Activated naive CD4-positive, alpha-beta T cell treated with Interleukin-2 at 50 U/mL for 16 hours (primary cell): ENCODE measurements at regions not wholly inside any gene's neighbourhood (a gene's known extent, or its start where the extent isn't known, plus 50 kb on each side); places are given as distances from the start of the nearest gene placed in this dataset.

Experiments used
- DNase-seq: peaks from one replicate; pipeline ENCODE4 v3.0.0-alpha.2; 2020

- DNase-seq, result no peak
Observed at GRCh38 chr4:164439037-164439436, 314.9 kb upstream of the SMIM31 start.

- DNase-seq, result no peak
Observed at GRCh38 chr4:164440199-164440598, 313.7 kb upstream of the SMIM31 start.

DNA sequence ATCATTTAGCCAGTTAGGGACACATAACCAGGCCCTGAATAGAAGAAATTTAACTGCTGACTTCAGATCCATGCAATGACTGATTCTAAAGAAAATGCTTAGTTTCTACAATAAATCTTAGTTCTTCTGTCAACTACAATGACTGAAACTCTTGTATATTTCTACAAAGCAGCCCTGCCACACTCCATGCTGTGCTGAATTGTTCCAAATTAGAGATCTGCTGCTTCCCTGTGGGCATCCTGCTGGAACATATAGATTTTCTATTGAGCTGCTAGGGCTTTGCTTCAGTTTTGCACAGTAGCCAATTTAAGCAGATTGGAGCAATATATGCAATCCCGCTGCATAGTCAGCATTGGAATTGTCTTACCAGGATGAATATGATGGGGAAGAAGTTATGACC, 312.8 kb upstream of the SMIM31 start:
- DNase-seq, result no peak

- no peak for DNase-seq
Observed at GRCh38 chr4:164442180-164442579, 311.8 kb upstream of the SMIM31 start.

DNA sequence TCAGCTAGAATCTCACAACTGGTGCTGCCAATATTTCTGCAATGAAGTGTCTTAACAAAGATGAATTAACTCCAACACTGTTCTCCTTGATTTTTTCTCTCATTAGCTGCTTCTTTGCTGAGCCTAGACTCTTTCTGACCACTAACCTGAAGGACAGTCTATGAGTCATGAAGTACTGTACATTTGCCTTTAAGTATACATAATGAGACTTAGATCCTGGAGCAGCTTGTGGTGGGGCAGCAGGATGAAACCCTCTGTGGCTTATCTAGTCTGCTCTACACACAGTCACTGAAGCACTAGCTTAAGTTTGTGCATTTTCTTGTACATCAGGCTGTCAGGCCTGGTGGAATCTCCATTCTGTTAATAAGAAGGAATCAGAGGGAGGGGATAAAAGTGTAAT, 307.4 kb upstream of the SMIM31 start:
- no peak for DNase-seq

- no peak for DNase-seq
Observed at GRCh38 chr4:164461901-164462300, 292.0 kb upstream of the SMIM31 start.

DNA sequence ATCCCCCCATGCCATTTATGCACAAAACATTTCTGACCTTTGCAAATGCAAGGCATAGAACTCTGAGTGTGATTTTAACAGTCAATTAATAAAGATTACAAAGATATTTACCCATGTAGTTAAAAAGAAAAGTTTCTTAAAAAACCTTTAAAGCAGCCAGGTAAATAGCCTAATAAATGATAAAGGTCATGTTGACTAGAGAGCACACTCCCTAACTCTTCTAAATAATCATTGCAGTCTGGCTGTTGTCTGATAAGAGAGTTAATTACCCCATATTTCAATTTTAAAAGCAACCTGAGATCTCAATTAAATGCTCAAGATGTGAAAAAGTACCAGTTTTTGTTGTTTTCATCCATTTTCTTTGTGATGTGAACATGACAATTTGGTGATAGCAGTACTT, 291.5 kb upstream of the SMIM31 start:
- DNase-seq, result no peak

DNA sequence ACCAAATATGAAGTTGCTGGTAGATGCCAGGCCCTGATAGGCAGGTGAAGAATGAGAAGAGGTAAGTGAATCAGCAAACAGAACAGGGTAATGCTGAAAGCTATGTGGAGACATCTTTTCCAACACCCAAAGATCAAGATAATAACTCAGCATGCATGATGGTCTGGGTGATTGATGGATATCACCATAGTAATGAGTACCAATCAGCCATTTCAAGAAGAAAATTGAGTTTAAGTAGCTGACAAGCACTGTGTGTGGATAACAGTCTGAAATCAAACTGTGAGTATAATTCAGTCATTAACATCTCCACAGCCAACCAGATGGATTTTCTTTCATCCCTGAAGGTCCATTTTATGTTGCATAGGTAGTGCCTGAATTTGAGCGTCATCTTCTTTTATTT, 289.6 kb upstream of the SMIM31 start:
- no peak for DNase-seq

DNA sequence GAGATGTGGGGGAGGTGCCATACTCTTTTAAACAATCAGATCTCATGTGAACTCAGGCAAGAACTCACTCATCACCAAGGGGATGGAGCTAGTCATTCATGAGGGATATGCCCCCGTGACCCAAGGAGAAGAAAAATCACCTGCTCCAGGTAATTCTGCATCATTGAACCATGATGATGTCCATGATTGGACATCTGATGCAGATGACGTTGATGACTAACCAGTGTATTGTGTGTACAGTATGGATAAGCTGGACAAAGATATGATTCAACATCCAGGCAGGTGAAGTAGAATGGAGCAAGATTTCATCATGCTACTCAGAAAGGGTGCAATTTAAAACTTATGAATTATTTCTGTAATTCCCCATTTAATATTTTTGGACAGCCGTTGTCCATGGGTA, 286.4 kb upstream of the SMIM31 start:
- no peak for DNase-seq

- no peak for DNase-seq
Observed at GRCh38 chr4:164481306-164482091, 272.4 kb upstream of the SMIM31 start.

DNA sequence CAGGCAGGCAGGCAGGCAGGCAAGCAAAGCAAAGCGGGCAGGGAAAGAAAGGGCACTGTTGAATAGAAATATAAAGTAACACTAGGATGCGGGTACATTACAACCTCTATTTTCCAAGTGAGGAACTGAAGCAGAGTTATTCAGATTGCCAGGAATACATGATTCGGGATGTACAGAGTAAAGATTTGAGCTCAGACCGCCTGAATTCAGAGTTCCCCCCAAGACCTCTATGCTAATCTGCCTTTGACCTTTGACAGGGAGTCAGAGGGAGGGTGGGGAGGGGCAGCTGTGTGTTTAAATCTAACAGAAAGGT, 271.9 kb upstream of the SMIM31 start:
- DNase-seq, result no peak

DNA sequence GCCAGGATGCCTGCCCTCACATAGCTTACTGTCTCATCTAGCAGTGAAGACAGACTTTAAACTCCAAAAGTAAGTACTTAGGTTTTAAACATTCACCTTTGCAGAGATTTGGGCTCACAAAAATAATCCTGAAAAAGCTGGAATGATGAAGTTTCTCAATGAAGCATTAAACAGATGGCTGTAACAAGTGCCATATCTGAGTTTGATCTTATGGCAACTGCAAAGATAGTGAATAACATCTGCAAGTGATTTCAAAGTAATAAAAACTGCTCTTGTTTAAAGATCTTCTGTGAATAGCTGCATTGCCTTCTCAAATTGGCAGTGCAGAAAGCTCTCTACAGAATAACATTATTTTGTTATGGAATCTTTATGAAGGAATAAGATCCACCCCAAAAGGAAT, 271.2 kb upstream of the SMIM31 start:
- DNase-seq, result no peak

DNA sequence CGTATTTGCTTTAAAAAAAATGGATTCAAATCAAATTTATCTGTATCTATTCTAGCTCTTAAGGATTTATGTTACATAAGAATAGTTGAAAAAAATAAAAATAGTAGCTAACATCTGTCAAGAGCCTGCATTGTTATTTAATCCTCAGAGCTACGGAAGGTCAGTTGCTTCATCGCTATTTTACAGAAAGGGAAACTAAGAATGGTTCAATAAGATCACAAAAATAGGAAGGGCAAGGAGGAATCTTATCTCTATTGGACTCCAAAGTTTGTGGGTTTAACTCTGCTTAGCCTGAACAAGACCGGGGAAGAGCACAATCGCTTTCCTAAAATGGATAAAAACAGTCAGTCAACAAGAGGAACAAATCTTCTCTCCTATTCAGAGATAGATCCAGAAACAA, 270.2 kb upstream of the SMIM31 start:
- no peak for DNase-seq

- no peak for DNase-seq
Observed at GRCh38 chr4:164484551-164484950, 269.4 kb upstream of the SMIM31 start.

DNA sequence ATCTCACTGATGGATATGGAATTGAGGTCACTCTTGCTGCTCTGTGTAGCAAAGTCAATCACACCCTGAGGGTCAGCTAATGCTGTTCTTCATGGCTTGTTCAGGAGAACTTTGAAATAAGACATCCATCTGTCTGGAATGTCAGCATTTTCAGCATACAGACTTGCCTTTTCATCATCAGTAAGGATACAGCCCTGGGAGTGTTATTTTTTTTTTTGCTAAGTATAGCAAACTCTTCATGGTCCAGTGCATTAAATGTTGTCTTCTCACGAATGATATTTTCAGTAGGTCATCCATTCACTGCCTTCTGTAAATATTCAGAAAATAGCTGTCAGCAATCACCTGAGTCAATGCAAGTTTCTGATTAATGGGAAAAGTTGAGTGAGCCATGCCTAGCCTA, 268.8 kb upstream of the SMIM31 start:
- DNase-seq, result no peak

DNA sequence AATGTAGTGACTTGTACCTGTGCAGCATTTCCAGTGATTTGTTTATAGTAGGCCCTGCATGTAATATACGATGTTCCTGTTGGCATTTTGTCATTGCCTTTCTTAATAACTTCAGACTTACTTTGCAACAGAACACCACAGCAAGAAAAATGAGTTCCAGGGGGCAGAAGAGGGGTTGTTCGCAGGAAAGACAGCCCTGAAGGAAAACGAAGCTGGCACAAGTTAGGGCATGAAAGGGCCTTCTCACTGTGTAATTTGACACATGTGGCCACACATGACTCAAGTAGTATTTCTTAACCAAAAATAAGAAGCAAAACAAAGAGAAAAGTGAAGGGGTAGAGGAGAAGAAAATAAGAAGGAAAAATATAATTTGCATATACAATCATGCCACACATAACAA, 265.8 kb upstream of the SMIM31 start:
- DNase-seq, result no peak

GRCh38 chr4:164501074-164501473, 252.9 kb upstream of the SMIM31 start:
- DNase-seq, result no peak

- DNase-seq, result no peak
Observed at GRCh38 chr4:164503874-164504273, 250.1 kb upstream of the SMIM31 start.

DNA sequence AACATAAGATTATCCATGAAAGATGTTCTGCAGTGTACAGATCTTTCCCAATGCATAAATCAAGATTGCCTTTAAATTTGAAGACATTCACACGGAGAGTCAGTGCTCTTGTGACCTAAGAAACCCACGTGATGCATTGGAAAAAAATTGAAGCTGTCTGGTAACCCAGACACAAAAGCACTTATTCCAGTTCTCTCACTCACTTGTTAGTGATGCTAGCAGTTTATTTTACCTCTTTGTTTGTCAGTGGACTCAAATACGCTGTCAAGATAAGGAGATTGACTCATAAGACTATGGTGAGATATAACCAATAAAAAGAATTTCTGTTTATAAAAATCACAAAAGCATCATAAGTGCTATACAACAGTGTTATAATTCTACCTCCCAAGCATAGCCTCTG, 245.8 kb upstream of the SMIM31 start:
- no peak for DNase-seq

GRCh38 chr4:164508771-164509170, 245.2 kb upstream of the SMIM31 start:
- no peak for DNase-seq

- DNase-seq, result no peak
Observed at GRCh38 chr4:164509951-164510350, 244.0 kb upstream of the SMIM31 start.

- DNase-seq, result no peak
Observed at GRCh38 chr4:164512124-164512523, 241.8 kb upstream of the SMIM31 start.

GRCh38 chr4:164514765-164515164, 239.2 kb upstream of the SMIM31 start:
- no peak for DNase-seq

DNA sequence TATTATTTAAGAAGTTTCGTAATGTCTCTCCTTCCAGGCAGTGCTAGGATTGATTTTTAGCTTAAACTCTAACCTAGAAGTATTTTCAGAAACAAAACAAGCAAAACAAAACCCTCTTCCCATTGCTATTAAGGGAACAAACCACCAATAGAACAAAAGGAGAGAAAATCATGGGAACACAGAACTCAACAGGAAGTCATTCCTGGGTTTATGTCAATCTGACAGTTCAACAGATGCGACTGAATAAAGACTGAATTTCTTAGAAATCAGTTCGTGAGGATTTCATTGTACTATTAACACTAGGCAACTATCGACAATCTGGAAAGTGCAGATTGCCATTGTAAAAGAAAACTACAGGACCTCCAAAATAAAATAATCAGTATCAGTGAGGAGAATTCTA, 229.1 kb upstream of the SMIM31 start:
- no peak for DNase-seq

DNA sequence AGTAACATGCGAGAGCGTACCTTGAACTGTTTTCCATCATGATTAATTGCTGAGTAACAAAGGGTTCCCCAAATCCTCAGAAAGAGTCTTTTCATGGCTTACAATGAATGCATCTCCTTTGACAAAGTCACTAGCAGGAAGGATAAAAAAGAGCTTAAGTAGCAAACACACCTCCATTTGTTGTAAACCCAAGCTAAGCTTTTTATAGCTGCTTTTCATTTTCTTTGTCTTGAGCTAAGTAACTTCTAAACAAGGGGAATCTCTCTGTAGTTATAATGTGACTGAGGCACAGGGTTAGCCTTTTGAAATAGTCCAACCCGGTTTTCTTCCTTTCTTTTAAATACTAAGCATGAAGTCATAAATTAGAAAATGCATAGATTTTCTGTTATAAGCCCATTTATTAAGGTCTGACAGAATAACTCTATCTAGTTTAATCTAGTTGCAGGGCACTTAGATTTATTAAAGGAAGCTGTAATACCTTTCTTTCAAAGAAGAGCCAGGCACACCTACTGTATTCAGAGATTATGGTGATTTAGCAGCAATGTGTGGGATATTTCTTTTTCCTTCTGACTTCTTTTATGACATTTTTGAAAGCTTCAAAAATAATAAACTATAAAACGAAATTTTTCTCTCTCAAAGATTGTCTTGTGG, 226.9 kb upstream of the SMIM31 start:
- DNase-seq, result no peak
